ENCODE measurements at regions not wholly inside any gene's neighbourhood (a gene's known extent, or its start where the extent isn't known, plus 50 kb on each side); places are given as distances from the start of the nearest gene placed in this dataset.
"Not testable (repeated sequence)": the region's sequence is repeated elsewhere in the genome, so short reads cannot be mapped to it uniquely, and the experiment has no call there.

DNA sequence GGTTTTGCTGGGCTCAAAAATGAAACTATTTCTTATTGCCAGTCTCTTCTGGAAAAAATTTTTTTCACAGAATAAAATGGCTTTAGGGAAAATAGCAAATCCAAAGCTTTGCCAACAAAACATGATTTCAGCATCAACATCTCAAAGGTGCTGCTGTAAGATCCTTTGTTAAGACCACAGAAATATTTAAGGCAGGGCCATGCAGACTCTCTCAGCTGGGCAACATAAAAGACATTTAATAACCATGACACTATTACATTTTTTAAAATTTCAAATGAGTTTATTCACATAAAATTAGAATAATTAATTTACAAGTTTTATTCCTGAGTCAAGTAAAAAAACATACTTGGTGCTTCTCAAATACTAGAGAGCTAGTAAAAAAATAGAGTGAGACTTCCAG lies 527.1 kb upstream of the DPPA4 start:
- no peak for DNase-seq (ENCODE audit: low read depth)
- H3K4me3 ChIP-seq (ENCODE audit: low read length), result no peak overlapping the region
- TF ChIP-seq, protein P1, sequence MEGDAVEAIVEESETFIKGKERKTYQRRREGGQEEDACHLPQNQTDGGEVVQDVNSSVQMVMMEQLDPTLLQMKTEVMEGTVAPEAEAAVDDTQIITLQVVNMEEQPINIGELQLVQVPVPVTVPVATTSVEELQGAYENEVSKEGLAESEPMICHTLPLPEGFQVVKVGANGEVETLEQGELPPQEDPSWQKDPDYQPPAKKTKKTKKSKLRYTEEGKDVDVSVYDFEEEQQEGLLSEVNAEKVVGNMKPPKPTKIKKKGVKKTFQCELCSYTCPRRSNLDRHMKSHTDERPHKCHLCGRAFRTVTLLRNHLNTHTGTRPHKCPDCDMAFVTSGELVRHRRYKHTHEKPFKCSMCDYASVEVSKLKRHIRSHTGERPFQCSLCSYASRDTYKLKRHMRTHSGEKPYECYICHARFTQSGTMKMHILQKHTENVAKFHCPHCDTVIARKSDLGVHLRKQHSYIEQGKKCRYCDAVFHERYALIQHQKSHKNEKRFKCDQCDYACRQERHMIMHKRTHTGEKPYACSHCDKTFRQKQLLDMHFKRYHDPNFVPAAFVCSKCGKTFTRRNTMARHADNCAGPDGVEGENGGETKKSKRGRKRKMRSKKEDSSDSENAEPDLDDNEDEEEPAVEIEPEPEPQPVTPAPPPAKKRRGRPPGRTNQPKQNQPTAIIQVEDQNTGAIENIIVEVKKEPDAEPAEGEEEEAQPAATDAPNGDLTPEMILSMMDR (conservative IDR thresholded peaks at IDR 0.05; ENCODE audit: low read length), result no peak

DNA sequence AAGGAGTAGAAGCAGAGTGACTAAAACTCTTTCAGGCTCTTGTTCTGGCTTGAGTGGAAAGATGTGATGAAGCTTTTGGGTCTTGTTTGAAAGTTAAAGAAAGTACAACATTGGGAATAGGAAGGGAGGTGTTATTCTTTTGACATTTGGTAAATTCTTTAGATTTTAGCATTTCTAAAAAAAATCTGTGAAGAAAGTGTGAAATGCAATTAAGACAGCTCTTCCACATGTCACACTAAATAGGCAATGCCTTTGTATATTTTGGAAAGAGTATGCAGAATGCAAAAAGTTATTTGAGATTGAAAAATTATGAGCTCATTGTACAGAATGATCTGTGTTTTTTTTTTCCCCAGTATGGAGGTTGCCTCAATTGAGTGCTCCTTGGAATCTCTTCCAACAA lies 532.2 kb upstream of the DPPA4 start:
- DNase-seq (ENCODE audit: low read depth), result no peak
- TF ChIP-seq, protein P1 (conservative IDR thresholded peaks at IDR 0.05; ENCODE audit: low read length), result no peak

GRCh38 chr3:109874896-109875708 lies 537.8 kb upstream of the DPPA4 start:
- no peak for DNase-seq (ENCODE audit: low read depth)
- TF ChIP-seq, protein P1 (conservative IDR thresholded peaks at IDR 0.05; ENCODE audit: low read length), result no peak
- no peak overlapping the region for H3K4me3 ChIP-seq (ENCODE audit: low read length)

More for the DNA sequence above, 532.2 kb upstream of the DPPA4 start:
- no peak overlapping the region for H3K4me3 ChIP-seq (ENCODE audit: low read length)

- DNase-seq (ENCODE audit: low read depth); H3K4me3 ChIP-seq (ENCODE audit: low read length): not testable (repeated sequence)
Observed at GRCh38 chr3:109877616-109878015, 540.3 kb upstream of the DPPA4 start.

- TF ChIP-seq, protein P1 (conservative IDR thresholded peaks at IDR 0.05; ENCODE audit: low read length), result no peak
- DNase-seq (ENCODE audit: low read depth), result no peak
- H3K4me3 ChIP-seq (ENCODE audit: low read length), result no peak overlapping the region
Observed at GRCh38 chr3:109882144-109882543, 544.8 kb upstream of the DPPA4 start.

DNA sequence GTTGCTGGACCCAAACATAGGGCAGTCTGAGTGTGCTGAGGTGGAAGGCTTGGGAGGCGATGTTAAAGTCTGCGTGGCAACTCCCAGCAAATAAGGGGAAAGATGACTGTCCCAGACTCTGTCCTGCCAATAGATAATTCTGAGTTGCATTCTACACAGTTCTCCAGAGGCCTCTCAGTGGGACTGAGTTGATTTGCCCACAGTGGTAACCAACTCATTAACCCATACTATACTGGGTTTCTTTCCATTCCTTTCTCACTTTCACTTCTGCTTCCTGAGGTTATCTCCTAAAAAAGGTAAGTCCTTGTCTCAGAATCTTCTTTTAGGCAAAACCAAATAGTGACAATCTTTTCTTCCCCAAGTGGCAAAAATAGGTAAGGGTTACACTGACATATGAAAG lies 549.9 kb upstream of the DPPA4 start:
- no peak for DNase-seq (ENCODE audit: low read depth)
- TF ChIP-seq, protein P1 (conservative IDR thresholded peaks at IDR 0.05; ENCODE audit: low read length), result no peak

DNA sequence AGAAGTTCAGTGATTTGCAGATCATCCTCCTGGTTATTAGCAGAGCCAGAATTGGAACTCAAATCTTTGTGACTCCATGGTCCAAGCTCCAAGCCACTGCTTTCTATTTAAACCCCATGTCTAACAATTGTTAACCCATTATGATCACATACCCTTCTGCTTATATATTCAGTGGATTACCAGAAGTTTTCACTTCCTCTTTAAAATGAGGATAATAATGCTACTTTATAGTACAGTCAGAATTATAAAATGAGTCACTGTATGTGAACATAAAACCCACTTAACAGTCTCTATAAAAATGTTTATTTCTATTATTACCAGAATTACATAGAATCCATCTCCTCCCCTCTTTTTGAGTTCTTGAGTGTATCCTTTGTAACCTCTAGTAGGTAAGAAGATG lies 550.7 kb upstream of the DPPA4 start:
- H3K4me3 ChIP-seq (ENCODE audit: low read length), result no peak overlapping the region
- TF ChIP-seq, protein P1 (conservative IDR thresholded peaks at IDR 0.05; ENCODE audit: low read length), result no peak
- DNase-seq (ENCODE audit: low read depth), result no peak

More for the DNA sequence above, 549.9 kb upstream of the DPPA4 start:
- H3K4me3 ChIP-seq (ENCODE audit: low read length), result no peak overlapping the region
